ENCODE measurements at regions not wholly inside any gene's neighbourhood (a gene's known extent, or its start where the extent isn't known, plus 50 kb on each side); places are given as distances from the start of the nearest gene placed in this dataset.
"Not testable (repeated sequence)": the region's sequence is repeated elsewhere in the genome, so short reads cannot be mapped to it uniquely, and the experiment has no call there.

GRCh38 chr12:34397591-34398365 lies 375.5 kb downstream of the ALG10 start:
- DNase-seq, result no peak

- DNase-seq, result no peak
These were observed 376.0 kb downstream of the ALG10 start for GRCh38 chr12:34398366-34398705.

GRCh38 chr12:34398706-34399630 lies 376.7 kb downstream of the ALG10 start:
- DNase-seq, result no peak

GRCh38 chr12:34399631-34400410 lies 377.5 kb downstream of the ALG10 start:
- no peak for DNase-seq

GRCh38 chr12:34400411-34400881 lies 378.1 kb downstream of the ALG10 start:
- DNase-seq, result no peak

- DNase-seq, result no peak
These were observed 378.8 kb downstream of the ALG10 start for GRCh38 chr12:34400986-34401658.

- DNase-seq, result no peak
These were observed 379.4 kb downstream of the ALG10 start for GRCh38 chr12:34401659-34402227.

- DNase-seq, result no peak
These were observed 380.1 kb downstream of the ALG10 start for GRCh38 chr12:34402228-34402898.

GRCh38 chr12:34402899-34403705 lies 380.8 kb downstream of the ALG10 start:
- DNase-seq, result no peak

GRCh38 chr12:34403706-34404376 lies 381.5 kb downstream of the ALG10 start:
- no peak for DNase-seq

GRCh38 chr12:34404377-34405285 lies 382.3 kb downstream of the ALG10 start:
- no peak for DNase-seq

- DNase-seq, result no peak
These were observed 383.3 kb downstream of the ALG10 start for GRCh38 chr12:34405286-34406227.

GRCh38 chr12:34406228-34406995 lies 384.1 kb downstream of the ALG10 start:
- DNase-seq, result no peak

GRCh38 chr12:34406996-34407300 lies 384.7 kb downstream of the ALG10 start:
- DNase-seq, result no peak

GRCh38 chr12:34407813-34408212 lies 385.5 kb downstream of the ALG10 start:
- DNase-seq, result no peak

- DNase-seq, result not testable (repeated sequence)
These were observed 409.2 kb downstream of the ALG10 start for GRCh38 chr12:34431509-34431908.
